ENCODE measurements at regions not wholly inside any gene's neighbourhood (a gene's known extent, or its start where the extent isn't known, plus 50 kb on each side); places are given as distances from the start of the nearest gene placed in this dataset.

GRCh38 chr2:192465141-192465540 is 270.4 kb upstream of the TMEFF2 start:
- TF ChIP-seq CTCF (IDR thresholded peaks at IDR 0.05; ENCODE audit: control extremely low read depth in 1 of 3, insufficient read depth in 1 of 3, low read depth in 1 of 3, low read length in 3 of 3) (no peak), CEBPB (IDR thresholded peaks at IDR 0.05; ENCODE audit: low read depth, low read length) (no peak)
